Activated CD8-positive, alpha-beta memory T cell treated with anti-CD3 and anti-CD28 coated beads for 36 hours (primary cell): ENCODE measurements at regions not wholly inside any gene's neighbourhood (a gene's known extent, or its start where the extent isn't known, plus 50 kb on each side); places are given as distances from the start of the nearest gene placed in this dataset.

Experiments
- CTCF ChIA-PET: fragments of 350-600 bp; sonication (Branson Sonifier 250); formaldehyde crosslinking; loops from one replicate; lab custom pipeline; 2021; ENCODE audit warnings: antibody characterized with exemption; lab: Charles Lee
- POLR2A ChIA-PET: fragments of 350-600 bp; sonication (Branson Sonifier 250); formaldehyde crosslinking; loops from one replicate; lab custom pipeline; 2021; ENCODE audit warnings: antibody characterized with exemption; lab: Charles Lee

DNA sequence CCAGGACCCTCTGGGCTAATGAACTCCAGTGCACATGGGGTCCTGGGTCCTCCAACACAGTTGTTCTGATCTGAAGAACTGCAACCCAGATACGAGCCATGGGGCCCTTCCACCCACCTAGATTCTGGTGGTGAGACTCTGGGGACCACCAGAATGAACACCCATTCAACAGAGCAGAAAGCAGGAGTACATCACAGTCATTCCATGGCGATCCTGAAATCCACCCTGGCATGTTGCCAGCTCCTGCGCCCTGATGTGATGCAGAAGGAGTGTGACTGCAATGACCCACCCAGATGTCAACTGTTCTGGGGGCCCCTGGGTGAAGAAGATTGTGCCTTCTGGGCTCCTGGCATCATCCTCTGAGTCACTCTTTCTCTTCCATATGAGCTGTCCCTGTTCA is 211.6 kb downstream of the KIF26A start:
- CTCF ChIA-PET: no interaction called here
- POLR2A ChIA-PET: no interaction called here

GRCh38 chr14:104350463-104351185 is 212.2 kb downstream of the KIF26A start:
- CTCF ChIA-PET: no interaction called here
- POLR2A ChIA-PET: no interaction called here

DNA sequence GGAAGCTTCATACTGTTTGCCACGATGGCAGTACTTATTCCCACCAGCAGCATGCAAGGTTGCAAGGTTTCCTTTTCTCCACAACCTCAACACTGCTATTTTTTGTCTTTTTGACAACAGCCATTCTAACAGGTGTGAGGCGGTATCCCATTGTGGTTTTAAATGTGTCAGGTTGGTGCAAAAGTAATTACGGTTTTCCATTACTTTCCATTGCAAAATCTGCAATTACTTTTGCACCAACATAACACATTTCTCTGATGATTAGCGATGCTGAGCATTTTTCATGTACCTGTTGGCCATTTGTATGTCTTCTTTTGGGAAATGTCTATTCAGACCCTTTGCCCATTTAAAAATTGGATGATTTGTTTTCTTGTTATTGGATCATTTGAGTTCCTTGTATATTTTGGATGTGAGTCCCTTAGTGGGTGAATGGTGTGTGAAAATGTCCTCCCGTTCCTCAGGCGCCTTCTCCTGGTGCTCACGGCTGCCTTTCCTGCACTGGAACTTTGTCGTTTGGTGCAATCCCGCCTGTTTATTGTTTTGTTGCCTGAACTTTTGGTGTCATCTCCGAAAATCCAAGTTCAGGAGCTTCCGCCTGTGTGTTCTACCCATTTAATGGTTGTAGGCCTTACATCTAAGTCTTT is 213.6 kb downstream of the KIF26A start:
- ChIA-PET POLR2A (no interaction called here), CTCF (no interaction called here)

DNA sequence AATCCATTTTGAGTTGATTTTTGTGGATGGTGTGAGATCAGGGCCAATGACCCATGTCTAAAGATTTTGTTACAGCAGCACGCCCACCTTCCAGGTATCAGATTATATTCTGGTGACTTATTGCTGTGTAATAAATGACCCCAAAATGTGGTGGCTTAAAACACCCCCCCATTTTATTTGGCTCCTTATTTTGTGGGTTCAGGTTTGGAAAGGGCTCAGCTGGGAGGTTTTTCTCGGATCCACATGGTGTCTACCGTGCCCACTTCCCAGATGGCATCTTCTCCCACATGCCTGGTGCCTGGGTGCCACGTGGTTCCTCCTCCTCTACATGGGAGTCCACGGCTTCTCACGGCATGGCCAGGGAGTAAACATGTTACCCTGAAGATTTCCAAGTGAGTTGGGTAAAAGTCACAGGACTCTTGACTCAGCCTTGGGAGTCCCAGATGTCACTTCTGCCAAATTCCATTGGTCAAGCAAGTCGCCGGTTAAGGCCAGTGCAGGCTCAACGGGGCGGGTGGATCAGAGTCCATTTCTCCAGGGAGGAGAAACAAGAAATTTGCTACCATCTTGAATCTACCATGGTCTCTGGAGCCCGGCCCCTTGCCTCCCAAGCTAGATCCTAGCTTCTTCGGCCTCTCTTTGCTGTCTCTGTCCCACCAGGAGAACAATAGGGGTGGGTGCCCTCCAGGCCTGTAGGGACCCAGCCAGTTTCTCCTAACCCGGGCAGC is 214.3 kb downstream of the KIF26A start:
- ChIA-PET CTCF (no interaction called here), POLR2A (no interaction called here)

DNA sequence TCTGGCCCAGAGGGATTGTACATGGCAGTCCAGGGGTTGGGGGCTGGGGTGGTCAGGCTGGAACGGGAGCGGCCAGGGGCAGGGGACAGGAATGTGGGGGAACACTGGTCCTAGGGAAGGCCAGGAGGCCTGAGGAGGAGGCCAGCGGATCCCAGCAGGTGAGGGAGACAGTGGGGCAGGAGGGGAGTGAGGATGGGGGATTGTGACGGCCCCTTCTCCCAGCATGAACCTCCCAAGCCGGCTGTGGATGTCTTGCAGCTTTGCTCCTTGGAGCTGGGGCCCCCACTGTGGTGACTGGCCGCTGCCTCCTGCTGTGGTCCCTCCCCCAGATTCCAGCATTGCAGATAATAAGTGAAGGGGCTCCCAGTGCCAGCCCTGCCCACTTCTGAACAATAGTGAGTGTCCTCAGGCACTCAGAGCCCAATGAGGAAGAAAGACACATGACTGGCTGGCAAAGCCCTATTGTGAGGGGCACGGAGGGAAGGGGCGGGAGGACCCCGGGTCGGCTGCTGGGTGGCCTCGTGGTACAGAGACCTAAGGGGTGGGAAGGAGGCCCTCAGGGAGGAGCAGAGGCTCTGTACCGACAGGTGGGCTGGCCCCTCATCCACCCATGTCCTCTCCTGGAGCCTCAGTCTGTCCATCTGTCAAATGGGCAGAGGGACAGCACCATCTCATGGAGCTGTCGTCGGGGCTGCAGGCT is 215.0 kb downstream of the KIF26A start:
- ChIA-PET POLR2A (no interaction called here), CTCF (no interaction called here)

GRCh38 chr14:104353921-104354701 is 215.7 kb downstream of the KIF26A start:
- CTCF ChIA-PET: no interaction called here
- POLR2A ChIA-PET: no interaction called here

- POLR2A ChIA-PET: no interaction called here
- CTCF ChIA-PET: no interaction called here
Observed at GRCh38 chr14:104355101-104356019, 217.0 kb downstream of the KIF26A start.

- POLR2A ChIA-PET: no interaction called here
- CTCF ChIA-PET: no interaction called here
Observed at GRCh38 chr14:104356020-104356737, 217.8 kb downstream of the KIF26A start.

DNA sequence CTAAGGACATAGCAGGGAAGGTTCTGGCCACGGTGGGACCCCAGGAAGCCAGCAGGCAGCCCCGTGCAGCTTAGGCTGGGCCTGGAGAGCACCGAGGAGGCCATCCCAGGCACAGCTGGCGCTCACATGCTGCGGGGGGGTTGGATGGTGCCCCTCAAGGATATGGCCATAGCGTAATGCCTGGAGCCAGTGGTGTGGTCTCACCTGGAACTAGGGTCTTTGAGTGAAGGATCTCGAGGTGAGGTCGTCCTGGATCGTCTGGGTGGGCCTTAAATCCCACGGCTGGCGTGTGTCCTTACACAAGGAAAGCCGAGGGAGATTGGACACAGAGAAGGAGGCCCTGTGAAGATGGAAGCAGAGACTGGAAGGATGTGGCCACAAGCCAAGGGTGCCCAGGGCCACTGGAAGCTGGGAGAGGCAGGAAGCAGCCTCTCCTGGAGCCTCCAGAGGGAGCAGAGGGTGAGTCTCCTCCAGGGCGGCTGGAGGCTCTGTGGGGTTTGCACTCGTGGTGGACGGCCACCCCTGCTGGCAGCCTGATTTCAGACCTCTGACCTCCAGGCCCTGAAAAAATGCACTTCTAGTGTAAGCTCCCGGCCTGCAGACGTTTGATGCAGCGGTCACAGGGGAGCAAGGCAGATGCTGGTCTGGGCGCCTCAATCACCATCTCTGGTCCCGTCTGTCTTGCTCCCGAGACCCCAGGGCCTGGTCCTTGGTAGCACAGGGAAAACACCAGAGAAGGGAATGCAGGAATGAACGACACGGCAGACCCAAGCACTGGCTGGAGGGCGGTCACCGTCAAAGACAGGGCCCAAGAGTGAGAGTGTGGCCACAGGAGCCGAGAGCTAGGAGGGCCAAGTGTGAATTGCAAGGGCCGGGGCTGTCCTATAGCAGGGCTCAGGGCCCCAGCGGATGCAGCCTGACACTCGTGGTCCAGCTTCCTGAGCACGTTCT is 218.6 kb downstream of the KIF26A start:
- CTCF ChIA-PET: no interaction called here
- POLR2A ChIA-PET: no interaction called here

DNA sequence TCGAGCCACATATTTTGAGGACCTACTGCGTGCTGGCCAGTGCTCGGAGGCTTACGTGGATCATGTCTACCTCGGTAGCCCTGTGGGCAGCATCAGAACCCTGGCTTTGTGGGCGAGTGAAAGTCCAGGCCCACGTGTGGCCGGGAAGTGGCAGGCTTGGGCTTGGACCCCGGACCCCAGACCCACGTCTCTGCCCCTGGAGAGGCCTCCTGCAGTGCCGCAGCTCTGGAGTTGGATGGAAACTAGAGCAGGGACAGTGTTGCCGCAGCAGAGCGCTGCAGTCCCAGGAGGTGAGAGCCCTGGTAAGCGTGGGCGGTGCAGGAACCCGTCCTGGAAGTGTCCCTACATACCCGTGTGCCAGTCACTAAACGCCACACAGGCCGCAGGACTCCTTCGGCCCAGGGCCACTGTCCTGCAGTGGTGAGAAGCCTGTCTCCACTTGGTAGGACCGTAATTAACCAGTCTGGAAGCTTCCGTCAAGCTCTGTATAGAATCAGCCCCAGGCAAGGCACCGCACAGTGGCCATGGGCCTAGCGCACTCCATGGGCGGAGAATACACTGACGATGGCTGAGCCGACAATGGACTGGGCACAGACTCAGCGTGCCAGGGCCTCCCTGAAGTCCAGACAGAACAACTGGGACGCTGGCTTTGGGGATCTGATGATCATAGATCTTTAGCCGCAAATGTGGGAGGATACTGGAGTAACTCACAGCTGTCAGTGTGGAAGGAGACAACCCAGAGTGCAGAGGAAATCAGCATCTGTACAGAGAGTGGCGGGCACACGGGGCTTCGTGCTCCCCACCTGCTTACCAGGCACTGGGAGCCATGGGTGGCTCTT is 219.5 kb downstream of the KIF26A start:
- CTCF ChIA-PET: no interaction called here
- POLR2A ChIA-PET: no interaction called here

DNA sequence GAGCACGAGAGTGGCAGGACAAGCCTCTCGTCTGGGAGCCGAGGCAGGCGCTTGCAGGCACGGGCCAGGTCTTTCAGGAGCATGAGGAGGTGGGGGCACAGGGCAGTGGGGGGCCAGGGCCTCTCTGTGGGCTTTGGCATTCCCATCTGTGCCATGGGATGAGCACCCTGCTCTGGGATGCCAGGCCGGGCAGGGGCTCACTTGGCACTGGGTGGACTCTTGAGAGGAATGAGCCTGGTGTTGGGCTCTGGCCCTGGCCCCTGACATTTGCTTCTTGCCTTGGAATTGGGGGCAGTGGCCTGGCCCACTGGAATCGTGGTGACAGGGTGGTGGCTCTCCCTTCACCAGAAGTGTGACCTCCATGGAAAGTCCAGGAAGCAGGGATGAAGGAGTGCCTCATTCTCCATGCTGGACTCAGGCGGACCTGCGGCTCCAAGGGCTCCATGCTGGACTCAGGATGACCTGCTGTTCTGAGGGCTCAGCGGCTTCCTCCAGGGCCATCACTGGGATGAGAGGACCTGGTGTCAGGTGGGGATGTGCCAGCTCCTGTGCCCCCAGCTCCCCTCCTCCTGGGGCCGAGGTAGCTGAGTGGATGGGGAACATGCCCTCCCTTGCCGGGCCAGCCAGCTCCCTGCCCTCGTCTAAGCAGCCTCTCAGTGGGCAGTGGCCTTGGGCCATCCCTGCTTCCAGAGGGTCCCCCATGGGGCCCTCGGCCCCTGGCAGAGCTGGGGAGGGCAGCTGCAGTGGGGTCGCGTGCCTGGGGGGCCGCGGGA is 220.3 kb downstream of the KIF26A start:
- CTCF ChIA-PET: no interaction called here
- POLR2A ChIA-PET: no interaction called here

DNA sequence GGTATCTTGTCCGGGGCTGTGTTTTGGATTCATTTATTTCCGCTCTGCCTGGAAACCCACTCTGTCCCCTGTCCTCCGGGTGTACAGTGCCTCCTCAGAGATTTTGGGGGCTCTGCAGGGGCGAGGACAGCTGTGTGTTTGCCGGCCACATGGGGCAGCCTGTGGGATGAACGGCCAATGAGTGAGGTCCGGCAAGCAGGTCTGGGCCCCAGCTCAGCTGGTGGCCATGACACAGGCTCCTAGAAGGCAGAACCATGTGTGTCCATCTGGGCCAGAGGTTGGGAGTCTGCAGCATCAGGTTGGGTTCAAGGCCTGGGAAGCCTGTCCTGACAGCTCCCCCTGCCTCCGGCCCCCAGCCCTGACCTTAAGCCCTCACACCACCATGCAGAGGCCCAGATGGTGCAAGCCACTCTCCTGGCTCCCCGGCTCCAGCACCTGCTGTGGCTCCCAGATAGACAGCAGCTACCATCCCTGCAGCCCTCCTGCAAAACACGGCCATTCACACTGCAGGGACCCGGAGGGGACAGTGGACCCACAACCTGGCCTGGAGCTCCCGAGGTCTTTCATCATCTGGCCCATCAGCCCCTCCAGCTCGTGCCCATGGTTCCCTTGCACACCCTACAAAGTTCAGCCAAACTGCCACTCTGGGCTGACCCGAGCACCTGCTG is 220.1 kb upstream of the C14orf180 start:
- ChIA-PET CTCF (no interaction called here), POLR2A (no interaction called here)

DNA sequence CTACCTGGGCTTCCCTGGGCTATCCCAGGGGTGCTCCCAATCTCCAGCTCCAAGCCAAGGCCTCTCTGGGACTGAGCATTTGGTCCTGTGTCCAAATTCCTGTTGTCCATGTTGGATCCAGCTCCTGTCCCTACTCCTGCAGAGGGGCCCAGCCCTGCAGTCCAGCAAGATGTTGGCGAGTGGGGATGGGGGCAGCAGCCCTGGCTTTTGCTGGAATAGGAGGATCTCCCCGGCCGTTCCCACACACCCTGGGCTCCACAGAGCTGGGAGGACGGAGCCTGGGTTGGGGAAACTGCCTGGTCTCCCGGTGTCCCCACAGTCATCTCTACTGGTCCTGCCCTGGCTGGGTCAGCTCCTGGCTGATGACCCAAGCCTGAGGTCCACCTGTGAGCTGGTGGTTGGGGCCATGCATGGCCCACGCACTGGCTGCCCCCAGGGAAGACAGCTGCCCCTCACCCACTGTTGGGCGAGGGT is 219.6 kb upstream of the C14orf180 start:
- CTCF ChIA-PET: no interaction called here
- POLR2A ChIA-PET: no interaction called here

DNA sequence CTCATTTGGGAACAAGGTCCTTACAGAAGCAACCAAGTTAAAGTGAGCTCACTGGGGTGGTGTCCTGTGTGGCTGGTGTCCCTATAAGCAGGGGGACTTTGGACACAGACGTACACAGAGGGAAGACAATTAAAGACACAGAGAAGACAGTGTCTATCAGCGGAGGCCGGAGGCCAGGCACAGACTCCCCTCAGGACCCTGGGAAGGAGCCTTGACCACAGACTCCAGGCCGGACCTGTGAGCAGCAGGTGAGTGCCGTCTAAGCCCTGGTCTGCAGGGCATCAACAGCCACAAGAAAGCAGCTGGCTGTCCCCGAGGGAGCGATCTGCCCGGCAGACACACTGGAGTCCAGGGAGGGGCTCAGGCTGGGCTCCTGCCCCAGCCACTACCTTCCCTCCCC is 219.1 kb upstream of the C14orf180 start:
- POLR2A ChIA-PET: no interaction called here
- CTCF ChIA-PET: no interaction called here
